ENCODE measurements at regions not wholly inside any gene's neighbourhood (a gene's known extent, or its start where the extent isn't known, plus 50 kb on each side); places are given as distances from the start of the nearest gene placed in this dataset.
A peak's percentile ranks its signal among the peaks of the same experiment; 100 is the strongest.
"Not testable (repeated sequence)": the region's sequence is repeated elsewhere in the genome, so short reads cannot be mapped to it uniquely, and the experiment has no call there.

- H3K27ac ChIP-seq; H3K36me3 ChIP-seq (replicated peaks in 1 of 2); intact Hi-C loops (cut with DNase I); H3K27me3 ChIP-seq; H3K4me1 ChIP-seq (replicated peaks in 1 of 2); H3K4me3 ChIP-seq; H3K9me3 ChIP-seq (replicated peaks in 1 of 3): not testable (repeated sequence)
- WGBS, 4 donors, result 65 to 79% (median 72%) methylated on average over 11 to 36 of the region's 54 CpGs
- DNase-seq, result peak in 1 of 7 donors; percentile 2
Measured at GRCh38 chr16:33516686-33517085, 57.3 kb downstream of the TP53TG3F start.
